ENCODE measurements at regions not wholly inside any gene's neighbourhood (a gene's known extent, or its start where the extent isn't known, plus 50 kb on each side); places are given as distances from the start of the nearest gene placed in this dataset.

DNA sequence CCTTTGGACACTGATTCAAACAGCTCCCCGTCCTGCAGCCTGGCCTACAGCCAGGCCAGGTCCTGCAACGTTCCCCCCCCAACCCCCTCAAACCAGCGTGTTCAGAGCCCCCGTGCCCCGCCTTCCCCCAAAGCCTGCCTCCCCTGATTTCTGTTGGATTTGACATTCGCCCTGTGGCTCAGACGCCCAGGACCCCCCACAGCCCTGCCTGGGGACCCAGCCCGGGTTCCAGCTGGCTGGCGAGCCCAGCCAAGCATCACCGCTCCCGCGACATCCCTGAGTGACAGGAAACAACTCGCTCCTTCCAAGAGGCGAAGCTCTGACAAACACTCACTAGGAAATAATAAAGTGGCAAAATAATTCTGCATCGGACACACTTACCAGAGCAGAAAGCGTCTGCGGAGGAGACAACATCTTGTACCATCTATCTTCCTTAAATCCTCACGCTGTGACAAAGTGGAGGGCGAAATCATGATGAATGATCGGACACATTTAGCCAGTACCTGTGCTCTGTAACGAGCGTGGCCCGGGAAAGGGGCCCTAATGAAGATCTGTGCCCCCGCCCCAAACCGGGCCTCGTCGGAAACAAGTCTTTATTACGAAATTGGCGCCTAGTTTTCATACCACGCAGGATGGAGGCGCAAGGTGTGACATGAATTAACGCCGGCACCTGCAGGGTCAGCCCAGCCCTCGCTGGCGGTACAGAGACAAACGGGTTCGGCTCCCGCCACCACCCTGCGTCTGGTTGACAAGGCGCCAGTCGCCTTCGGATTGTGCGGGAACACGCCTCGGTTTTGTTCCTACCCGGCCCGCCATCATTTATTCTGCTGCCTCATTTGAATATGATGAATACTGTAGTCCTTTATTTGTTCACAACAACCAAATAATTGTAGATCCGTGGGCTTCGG is 91.0 kb upstream of the MVB12B start:
- Histone ChIP-seq H3K4me1 (ENCODE audit: control insufficient read depth in 1 of 2, insufficient read depth in 2 of 2, low read length in 2 of 2) (no peaks in the 10 kb centered on the region), H3K4me2 (replicated peaks; ENCODE audit: extremely low read depth, low read length, poor library complexity, severe bottlenecking) (no peak overlapping the region), H3K27me3 (ENCODE audit: control insufficient read depth in 2 of 2, insufficient read depth in 2 of 2, low read length in 2 of 2) (no peaks in the 10 kb centered on the region), H3K4me3 (replicated peaks in 1 of 3; ENCODE audit: low read depth in 2 of 3, low read length in 3 of 3) (no peak overlapping the region), H3K9me3 (replicated peaks in 1 of 2; ENCODE audit: control insufficient read depth in 1 of 2, insufficient read depth in 1 of 2, low read length in 2 of 2) (no peaks in the 10 kb centered on the region), H2AFZ (ENCODE audit: insufficient read depth, low read depth, low read length, poor library complexity, severe bottlenecking) (no peak overlapping the region), H3K36me3 (replicated peaks in 1 of 2; ENCODE audit: control insufficient read depth in 1 of 2, insufficient read depth in 2 of 2, low read length in 2 of 2) (no peaks in the 10 kb centered on the region), H3K27ac (ENCODE audit: low read depth in 1 of 2, low read length in 2 of 2) (no peak overlapping the region), H4K20me1 (ENCODE audit: insufficient read depth, low read length) (no peaks in the 10 kb centered on the region), H3K79me2 (ENCODE audit: insufficient read depth, low read length) (no peaks in the 10 kb centered on the region), H3K9ac (ENCODE audit: insufficient read depth, low read length, poor library complexity, severe bottlenecking) (no peak overlapping the region)
- intact Hi-C loops (cut with micrococcal nuclease): loop anchor here in 1 of 2 donors (10.0 kb wide), 1 partner anchor 681 kb away; no protein-coding TSS in a partner anchor
- TF ChIP-seq CTCF (IDR thresholded peaks at IDR 0.05): no peak
- no peak for DNase-seq
- H3K9me3 Mint-ChIP-seq: peaks cover 0 to 9% (median 0%) of the 10 kb centered on the region in 7 donors
- no peak overlapping the region for H3K27ac Mint-ChIP-seq
- H3K36me3 Mint-ChIP-seq: no peaks in the 10 kb centered on the region
- H3K27me3 Mint-ChIP-seq (ENCODE audit: low read depth in 3 of 3): peaks cover 2 to 8% (median 4%) of the 10 kb centered on the region in 3 donors
- no peaks in the 10 kb centered on the region for H3K4me1 Mint-ChIP-seq
- no peak overlapping the region for H3K4me3 Mint-ChIP-seq
- 96% methylated on average over 43 of the region's 49 CpGs for WGBS (ENCODE audit: insufficient coverage)

GRCh38 chr9:126236273-126236672 is 90.4 kb upstream of the MVB12B start:
- Histone ChIP-seq H3K4me1 (ENCODE audit: control insufficient read depth in 1 of 2, insufficient read depth in 2 of 2, low read length in 2 of 2) (no peaks in the 10 kb centered on the region), H3K79me2 (ENCODE audit: insufficient read depth, low read length) (no peaks in the 10 kb centered on the region), H3K4me3 (replicated peaks in 1 of 3; ENCODE audit: low read depth in 2 of 3, low read length in 3 of 3) (no peak overlapping the region), H3K27me3 (ENCODE audit: control insufficient read depth in 2 of 2, insufficient read depth in 2 of 2, low read length in 2 of 2) (no peaks in the 10 kb centered on the region), H3K9me3 (replicated peaks in 1 of 2; ENCODE audit: control insufficient read depth in 1 of 2, insufficient read depth in 1 of 2, low read length in 2 of 2) (no peaks in the 10 kb centered on the region), H3K36me3 (replicated peaks in 1 of 2; ENCODE audit: control insufficient read depth in 1 of 2, insufficient read depth in 2 of 2, low read length in 2 of 2) (no peaks in the 10 kb centered on the region), H3K4me2 (replicated peaks; ENCODE audit: extremely low read depth, low read length, poor library complexity, severe bottlenecking) (no peak overlapping the region), H2AFZ (ENCODE audit: insufficient read depth, low read depth, low read length, poor library complexity, severe bottlenecking) (no peak overlapping the region), H3K27ac (ENCODE audit: low read depth in 1 of 2, low read length in 2 of 2) (no peak overlapping the region), H3K9ac (ENCODE audit: insufficient read depth, low read length, poor library complexity, severe bottlenecking) (no peak overlapping the region), H4K20me1 (ENCODE audit: insufficient read depth, low read length) (no peaks in the 10 kb centered on the region)
- Mint-ChIP-seq H3K36me3 (no peaks in the 10 kb centered on the region), H3K27me3 (ENCODE audit: low read depth in 3 of 3) (peaks cover 2 to 6% (median 4%) of the 10 kb centered on the region in 3 donors), H3K27ac (no peak overlapping the region), H3K4me3 (no peak overlapping the region), H3K9me3 (peaks cover 0 to 9% (median 0%) of the 10 kb centered on the region in 7 donors), H3K4me1 (peaks cover 2% of the 10 kb centered on the region)
- intact Hi-C loops (cut with micrococcal nuclease): loop anchor here in 1 of 2 donors (10.0 kb wide), 1 partner anchor 681 kb away; no protein-coding TSS in a partner anchor
- 100% methylated on average over 4 of the region's 7 CpGs for WGBS (ENCODE audit: insufficient coverage)
- no peak for DNase-seq
- no peak for TF ChIP-seq CTCF (IDR thresholded peaks at IDR 0.05)

Measured in CD14-positive monocyte (primary cell).